ENCODE measurements at regions not wholly inside any gene's neighbourhood (a gene's known extent, or its start where the extent isn't known, plus 50 kb on each side); places are given as distances from the start of the nearest gene placed in this dataset.

DNA sequence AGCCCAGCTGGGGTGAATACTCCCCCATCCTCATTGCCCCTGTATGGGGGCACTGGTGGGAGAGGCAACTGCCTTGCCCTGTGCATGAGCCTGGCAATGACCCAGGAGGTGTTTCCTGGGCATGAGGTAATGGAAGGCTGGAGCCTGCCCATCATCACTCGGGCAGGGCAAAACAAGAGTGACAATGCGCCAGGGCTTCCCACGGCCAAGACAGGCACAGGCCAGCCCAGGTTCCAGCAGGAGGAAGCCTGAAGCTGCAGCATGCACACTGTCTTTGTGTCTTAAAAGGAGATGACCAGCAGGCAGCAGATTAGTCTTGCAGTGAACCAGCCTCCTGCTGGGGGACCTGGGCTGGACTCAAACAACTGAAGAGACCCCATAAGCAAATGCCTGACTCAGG, 92.2 kb upstream of the SMIM23 start:
- TF ChIP-seq CTCF (IDR thresholded peaks at IDR 0.05; ENCODE audit: borderline replicate concordance, insufficient read depth, low read depth, low read length), result no peak
- H3K4me3 ChIP-seq (ENCODE audit: low read depth, low read length), result no peak overlapping the region

- no peak overlapping the region for H3K4me3 ChIP-seq (ENCODE audit: low read depth, low read length)
- no peak for TF ChIP-seq CTCF (IDR thresholded peaks at IDR 0.05; ENCODE audit: borderline replicate concordance, insufficient read depth, low read depth, low read length)
These were observed 89.8 kb upstream of the SMIM23 start for GRCh38 chr5:171695804-171696203.

DNA sequence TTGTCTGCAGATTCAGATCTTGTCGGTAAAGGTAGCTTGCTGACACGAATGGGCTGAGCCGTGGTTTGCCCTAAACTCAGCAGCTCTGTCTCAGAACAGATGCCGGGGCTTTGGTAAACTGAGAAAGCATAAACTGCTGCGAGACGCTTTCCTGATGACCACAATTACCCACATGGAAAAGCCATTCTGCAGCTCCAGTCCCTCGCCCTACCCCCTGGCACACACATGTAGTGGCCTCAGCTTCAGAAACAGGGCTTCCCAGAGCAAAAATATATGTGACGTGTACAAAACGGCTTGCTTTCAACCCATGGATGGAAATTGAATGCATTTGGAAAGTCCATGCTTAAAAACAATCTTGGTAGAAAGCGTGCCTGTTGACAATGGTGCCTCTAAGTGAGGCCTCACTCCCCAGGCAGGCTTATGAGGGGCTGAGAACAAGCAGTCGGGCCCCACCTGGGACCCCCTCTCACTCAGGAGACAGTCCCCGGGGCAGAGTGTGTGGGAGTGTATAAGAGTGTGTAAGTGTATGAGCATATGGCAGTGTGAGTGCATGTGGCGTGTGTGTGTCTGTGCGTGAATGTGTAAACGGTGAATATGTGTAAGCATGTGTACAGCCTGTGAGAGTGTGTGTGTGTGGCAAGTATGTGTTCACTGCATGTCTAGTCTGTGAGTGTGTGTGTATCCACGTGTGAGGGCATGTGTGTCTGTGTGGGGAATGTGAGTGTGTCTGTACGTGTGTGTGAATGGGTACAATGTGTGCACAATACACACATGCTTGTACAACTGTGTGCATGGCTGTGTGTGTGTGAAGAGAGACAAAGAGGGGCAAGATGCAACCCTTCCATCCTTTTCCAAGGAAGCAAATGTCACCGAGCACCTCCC, 88.2 kb upstream of the SMIM23 start:
- no peak overlapping the region for H3K4me3 ChIP-seq (ENCODE audit: low read depth, low read length)
- TF ChIP-seq CTCF (IDR thresholded peaks at IDR 0.05; ENCODE audit: borderline replicate concordance, insufficient read depth, low read depth, low read length), result no peak

DNA sequence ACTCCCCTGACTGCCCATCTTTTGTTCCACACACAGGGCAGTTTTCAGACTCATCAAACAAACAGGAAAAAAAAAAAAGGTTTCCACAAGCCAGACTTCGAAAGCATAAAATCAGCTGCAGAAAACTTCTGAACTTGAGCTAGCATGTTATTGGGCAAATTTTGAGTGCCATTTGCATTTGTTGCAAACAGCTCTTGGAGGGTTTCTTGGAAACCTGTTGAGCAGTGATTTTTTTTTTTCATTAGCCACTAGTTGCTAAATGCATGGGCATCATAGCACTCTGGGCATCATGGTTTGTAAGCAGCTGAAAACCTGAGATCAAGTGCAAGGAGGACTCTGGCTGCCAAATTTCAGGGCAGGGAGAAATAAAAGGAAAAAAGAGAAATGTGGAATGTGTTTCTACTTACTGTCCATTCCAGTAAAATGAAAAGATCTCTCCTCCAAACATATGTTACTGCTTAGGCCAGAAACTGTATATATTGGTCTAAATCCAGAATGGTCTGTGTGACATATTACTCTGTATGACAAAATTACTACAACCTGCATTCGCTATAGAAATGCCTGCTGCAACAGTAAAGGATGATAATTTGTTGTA, 85.2 kb upstream of the SMIM23 start:
- no peak overlapping the region for H3K4me3 ChIP-seq (ENCODE audit: low read depth, low read length)
- TF ChIP-seq CTCF (IDR thresholded peaks at IDR 0.05; ENCODE audit: borderline replicate concordance, insufficient read depth, low read depth, low read length), result no peak

- H3K4me3 ChIP-seq (ENCODE audit: low read depth, low read length), result no peak overlapping the region
- TF ChIP-seq CTCF (IDR thresholded peaks at IDR 0.05; ENCODE audit: borderline replicate concordance, insufficient read depth, low read depth, low read length), result no peak
These were observed 84.5 kb upstream of the SMIM23 start for GRCh38 chr5:171701100-171701541.

DNA sequence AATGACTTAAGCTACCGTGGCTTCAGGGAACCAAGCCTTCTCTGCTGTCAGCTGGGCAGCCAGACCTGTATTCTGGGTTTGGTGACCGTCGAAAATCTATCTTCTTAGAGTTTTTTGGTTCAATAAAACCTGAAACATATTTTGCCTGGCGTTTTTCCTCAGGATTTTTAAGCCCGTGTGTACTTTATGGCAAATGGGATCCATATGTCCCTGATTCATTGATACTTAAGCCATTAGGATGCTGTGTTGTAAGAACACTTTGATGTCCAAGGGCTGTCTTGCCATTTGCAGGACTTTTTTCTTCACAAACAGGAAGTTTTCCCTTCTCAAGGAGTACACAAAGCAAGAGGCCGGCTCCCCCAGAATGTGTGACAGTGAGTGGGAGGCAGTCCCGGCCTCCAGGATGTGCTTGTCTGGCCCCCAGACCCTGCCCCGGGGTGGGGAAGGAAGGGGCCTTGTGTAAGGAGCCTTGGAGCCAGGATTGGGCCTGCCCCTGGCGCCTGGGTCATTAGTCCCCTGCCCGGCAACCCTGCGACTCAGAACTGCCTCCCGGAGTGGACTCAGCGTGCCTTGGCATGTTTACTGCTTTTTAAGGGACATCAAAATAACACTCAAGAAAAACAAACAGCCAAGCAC, 83.4 kb upstream of the SMIM23 start:
- H3K4me3 ChIP-seq (ENCODE audit: low read depth, low read length), result no peak overlapping the region
- no peak for TF ChIP-seq CTCF (IDR thresholded peaks at IDR 0.05; ENCODE audit: borderline replicate concordance, insufficient read depth, low read depth, low read length)

Measured in GM12875 (cell line).